B cell (primary cell): ENCODE measurements at regions not wholly inside any gene's neighbourhood (a gene's known extent, or its start where the extent isn't known, plus 50 kb on each side); places are given as distances from the start of the nearest gene placed in this dataset.

ENCODE experiments used
- ATAC-seq: fragments of 200-7000 bp; cut with Tn5 transposase; one replicate; pipeline ENCODE4 v1.10.0; 2021; ENCODE audit warnings: low read depth, mild to moderate bottlenecking, moderate number of reproducible peaks, moderate library complexity
- CTCF ChIA-PET: fragments of 350-600 bp; sonication (Branson Sonifier 250); formaldehyde crosslinking; loops from one replicate; lab custom pipeline; 2021; ENCODE audit warnings: antibody characterized with exemption, inconsistent platforms; lab: Charles Lee
- POLR2A ChIA-PET: fragments of 350-600 bp; sonication (Branson Sonifier 250); formaldehyde crosslinking; loops from one replicate; lab custom pipeline; 2021; ENCODE audit warnings: antibody characterized with exemption; lab: Charles Lee
- DNase-seq: peaks from one replicate; pipeline ENCODE4 v3.0.0; 2013
- H2AFZ ChIP-seq: 2 replicates; pipeline ENCODE4 v1.6.1; 2012; ENCODE audit warnings: mild to moderate bottlenecking, low read depth, low read length; ENCODE audit not compliant: insufficient read depth, poor library complexity, severe bottlenecking
- H3K27ac ChIP-seq, 2 donors: 1 replicate in 1 of 2; 2 replicates in 1 of 2; pipeline ENCODE4 v1.5.1; 2012 to 2013; ENCODE audit warnings: low read length in 2 of 2, mild to moderate bottlenecking in 2 of 2, moderate library complexity in 1 of 2
- H3K27me3 ChIP-seq, 4 experiments: fragments of 200-600 bp in 1 of 4; sonication (generic) in 1 of 4; replicated peaks in 1 of 4; 1 replicate in 2 of 4; 2 replicates in 2 of 4; pipeline versions ENCODE4 v1.6.1 to v1.7.0; 2013 to 2016; ENCODE audit warnings: low read length in 3 of 4, mild to moderate bottlenecking in 2 of 4, mixed read lengths in 1 of 4, moderate library complexity in 1 of 4; ENCODE audit not compliant: insufficient read depth in 4 of 4, control insufficient read depth in 3 of 4; ENCODE audit errors: control extremely low read depth in 1 of 4
- H3K36me3 ChIP-seq, 2 experiments: replicated peaks in 1 of 2; 1 replicate in 1 of 2; 2 replicates in 1 of 2; pipeline versions ENCODE4 v1.6.1 to v1.7.1; 2013; ENCODE audit warnings: low read length in 1 of 2; ENCODE audit not compliant: insufficient read depth in 2 of 2, control insufficient read depth in 1 of 2; ENCODE audit errors: control extremely low read depth in 1 of 2, extremely low read depth in 1 of 2
- H3K4me1 ChIP-seq, 2 donors: fragments of 200-600 bp in 1 of 2; sonication (generic) in 1 of 2; 1 replicate in 1 of 2; 2 replicates in 1 of 2; pipeline versions ENCODE4 v1.5.1 to v1.6.1; 2013 to 2017; ENCODE audit warnings: low read length in 2 of 2; ENCODE audit not compliant: control insufficient read depth in 2 of 2, insufficient read depth in 2 of 2
- H3K4me2 ChIP-seq: replicated peaks from 2 replicates; pipeline ENCODE3; 2012; ENCODE audit warnings: mild to moderate bottlenecking, low read depth, low read length; ENCODE audit not compliant: poor library complexity, severe bottlenecking
- H3K4me3 ChIP-seq, 5 experiments: fragments of 200-600 bp in 1 of 5; sonication (generic) in 1 of 5; 1 replicate in 3 of 5; 2 replicates in 2 of 5; pipeline versions ENCODE4 v1.5.1 to v1.7.0; 2011 to 2016; ENCODE audit warnings: low read length in 4 of 5, mild to moderate bottlenecking in 4 of 5, low read depth in 2 of 5, control low read depth in 1 of 5, moderate library complexity in 1 of 5; ENCODE audit not compliant: insufficient read depth in 1 of 5; ENCODE audit errors: control extremely low read depth in 1 of 5, extremely low read depth in 1 of 5
- H3K79me2 ChIP-seq: fragments of 200-600 bp; sonication (generic); one replicate; pipeline ENCODE4 v1.6.0; 2016; ENCODE audit warnings: low read length; ENCODE audit not compliant: control insufficient read depth, insufficient read depth
- H3K9ac ChIP-seq: fragments of 200-600 bp; sonication (generic); 2 replicates; pipeline ENCODE4 v1.6.1; 2017; ENCODE audit warnings: mild to moderate bottlenecking, low read length, moderate library complexity
- H3K9me3 ChIP-seq, 3 donors: one replicate each; pipeline versions ENCODE4 v1.6.1 to v1.7.1; 2013; ENCODE audit warnings: low read length in 2 of 3; ENCODE audit not compliant: control insufficient read depth in 2 of 3, insufficient read depth in 1 of 3; ENCODE audit errors: control extremely low read depth in 1 of 3
- H4K20me1 ChIP-seq: 2 replicates; pipeline ENCODE4 v1.6.0; 2012; ENCODE audit warnings: mild to moderate bottlenecking, low read length; ENCODE audit not compliant: insufficient read depth, control insufficient read depth, poor library complexity, severe bottlenecking
- H3K27ac Mint-ChIP-seq: one replicate; pipeline ENCODE4 v1.8.0; 2021; ENCODE audit warnings: mixed read lengths
- H3K27me3 Mint-ChIP-seq: one replicate; pipeline ENCODE4 v1.8.0; 2021; ENCODE audit warnings: mixed read lengths
- H3K4me1 Mint-ChIP-seq: one replicate; pipeline ENCODE4 v1.8.0; 2021; ENCODE audit warnings: mixed read lengths
- H3K4me3 Mint-ChIP-seq: one replicate; pipeline ENCODE4 v1.8.0; 2021; ENCODE audit warnings: mixed read lengths
- H3K9me3 Mint-ChIP-seq: one replicate; pipeline ENCODE4 v1.8.0; 2022; ENCODE audit warnings: mixed read lengths; ENCODE audit not compliant: insufficient read depth
- EZH2 ChIP-seq: IDR thresholded peaks from 2 replicates; pipeline ENCODE4 v1.6.1; 2012; ENCODE audit warnings: borderline replicate concordance, low read depth, mild to moderate bottlenecking, moderate library complexity, low read length; ENCODE audit not compliant: insufficient read depth, poor library complexity, severe bottlenecking
- WGBS: methylation state at CpG from one replicate; pipeline ENCODE4 v1.1.5; 2013; ENCODE audit warnings: missing lambda C conversion rate; ENCODE audit not compliant: insufficient coverage; 5-methylcytosine and 5-hydroxymethylcytosine counted together
- intact Hi-C: fragments of 100-400 bp; cut with micrococcal nuclease; formaldehyde crosslinking; loops from one replicate; pipeline ENCODE4 v1.10.0; 2022
- TF ChIP-seq, protein P1 (sequence below): fragments of 200-600 bp; IDR thresholded peaks from one replicate; pipeline ENCODE4 v1.8.0; 2022; ENCODE audit warnings: antibody characterized with exemption, mild to moderate bottlenecking

DNA sequence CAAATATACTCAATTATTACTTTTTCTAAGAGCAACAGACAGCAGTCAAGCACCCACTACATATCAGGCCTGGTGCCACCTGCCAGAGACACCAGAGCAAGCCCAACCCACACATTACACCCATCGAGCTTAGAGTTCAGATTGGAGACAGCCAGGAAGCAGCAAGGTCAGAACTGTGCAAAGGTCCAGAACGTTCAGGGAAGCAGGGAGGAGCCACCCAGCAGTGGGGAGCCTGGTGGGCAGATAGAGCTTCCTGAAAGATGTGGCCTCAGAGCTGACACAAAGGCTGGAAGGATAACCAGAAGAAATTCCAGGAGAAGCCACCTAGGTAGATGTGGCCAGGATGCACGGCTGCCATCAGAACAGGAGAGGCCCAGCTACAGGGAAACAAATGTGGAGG is 440.5 kb upstream of the ID2 start:
- no peaks in the 10 kb centered on the region for H3K79me2 ChIP-seq
- Mint-ChIP-seq H3K27me3 (peaks cover 41% of the 10 kb centered on the region), H3K4me1 (no peaks in the 10 kb centered on the region), H3K9me3 (peaks cover 9% of the 10 kb centered on the region), H3K4me3 (no peak overlapping the region), H3K27ac (no peak overlapping the region)
- H3K9me3 ChIP-seq, result peaks cover 0 to 25% (median 21%) of the 10 kb centered on the region in 3 donors
- no peak overlapping the region for H3K4me2 ChIP-seq
- H4K20me1 ChIP-seq, result no peaks in the 10 kb centered on the region
- H2AFZ ChIP-seq, result no peak overlapping the region
- H3K36me3 ChIP-seq, result no peaks in the 10 kb centered on the region
- ATAC-seq, result no peak
- WGBS, result 40% methylated on average over 3 of the region's 3 CpGs
- ChIA-PET CTCF (interaction anchor here (1.5 kb wide), 1 partner anchor 10 kb away, joined by 4 read pairs; no protein-coding TSS in a partner anchor), POLR2A (no interaction called here)
- no peak overlapping the region for H3K4me3 ChIP-seq
- H3K9ac ChIP-seq, result no peak overlapping the region
- intact Hi-C loops, result no loop called here
- peaks cover 0 to 5% of the 10 kb centered on the region in 2 donors for H3K4me1 ChIP-seq
- DNase-seq, result no peak
- H3K27ac ChIP-seq, result no peak overlapping the region
- peaks cover 0 to 33% (median 13%) of the 10 kb centered on the region in 4 experiments for H3K27me3 ChIP-seq
- no peak for TF ChIP-seq EZH2
- TF ChIP-seq, protein P1, sequence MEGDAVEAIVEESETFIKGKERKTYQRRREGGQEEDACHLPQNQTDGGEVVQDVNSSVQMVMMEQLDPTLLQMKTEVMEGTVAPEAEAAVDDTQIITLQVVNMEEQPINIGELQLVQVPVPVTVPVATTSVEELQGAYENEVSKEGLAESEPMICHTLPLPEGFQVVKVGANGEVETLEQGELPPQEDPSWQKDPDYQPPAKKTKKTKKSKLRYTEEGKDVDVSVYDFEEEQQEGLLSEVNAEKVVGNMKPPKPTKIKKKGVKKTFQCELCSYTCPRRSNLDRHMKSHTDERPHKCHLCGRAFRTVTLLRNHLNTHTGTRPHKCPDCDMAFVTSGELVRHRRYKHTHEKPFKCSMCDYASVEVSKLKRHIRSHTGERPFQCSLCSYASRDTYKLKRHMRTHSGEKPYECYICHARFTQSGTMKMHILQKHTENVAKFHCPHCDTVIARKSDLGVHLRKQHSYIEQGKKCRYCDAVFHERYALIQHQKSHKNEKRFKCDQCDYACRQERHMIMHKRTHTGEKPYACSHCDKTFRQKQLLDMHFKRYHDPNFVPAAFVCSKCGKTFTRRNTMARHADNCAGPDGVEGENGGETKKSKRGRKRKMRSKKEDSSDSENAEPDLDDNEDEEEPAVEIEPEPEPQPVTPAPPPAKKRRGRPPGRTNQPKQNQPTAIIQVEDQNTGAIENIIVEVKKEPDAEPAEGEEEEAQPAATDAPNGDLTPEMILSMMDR, result no peak

DNA sequence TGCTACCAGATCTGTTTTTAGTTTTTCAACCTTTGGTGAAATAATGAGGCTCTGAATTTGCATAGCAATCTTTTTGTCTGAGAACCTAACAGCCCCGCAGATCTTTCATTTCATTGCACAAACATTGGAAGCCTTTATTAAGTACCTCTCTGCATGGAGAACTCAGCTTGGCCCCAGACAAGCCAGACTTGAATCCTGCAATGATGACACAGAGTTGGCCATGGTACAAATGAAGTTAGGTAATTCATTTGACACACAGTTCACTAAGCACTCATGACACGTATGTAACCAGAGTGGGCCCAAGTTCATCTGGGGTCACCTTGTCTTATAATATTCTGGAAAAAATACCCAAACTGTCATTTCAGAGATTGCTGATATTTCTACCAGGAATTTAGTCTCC is 439.1 kb upstream of the ID2 start:
- TF ChIP-seq, protein P1, result no peak
- no peak for TF ChIP-seq EZH2
- Histone ChIP-seq H3K4me2 (no peak overlapping the region), H3K79me2 (no peaks in the 10 kb centered on the region), H3K27ac (no peak overlapping the region), H3K4me3 (no peak overlapping the region), H3K9me3 (peaks cover 2 to 32% (median 25%) of the 10 kb centered on the region in 3 donors), H2AFZ (no peak overlapping the region), H3K27me3 (peaks cover 0 to 27% (median 7%) of the 10 kb centered on the region in 4 experiments), H3K4me1 (peaks cover 0 to 5% of the 10 kb centered on the region in 2 donors), H3K36me3 (no peaks in the 10 kb centered on the region), H3K9ac (no peak overlapping the region), H4K20me1 (no peaks in the 10 kb centered on the region)
- H3K4me3 Mint-ChIP-seq, result no peak overlapping the region
- no peaks in the 10 kb centered on the region for H3K4me1 Mint-ChIP-seq
- intact Hi-C loops, result no loop called here
- no CpG with 5 or more reads among the region's 2 CpGs for WGBS
- H3K9me3 Mint-ChIP-seq, result peaks cover 9% of the 10 kb centered on the region
- POLR2A ChIA-PET, result no interaction called here
- H3K27ac Mint-ChIP-seq, result no peak overlapping the region
- CTCF ChIA-PET, result no interaction called here
- no peak for DNase-seq
- no peak for ATAC-seq
- peaks cover 35% of the 10 kb centered on the region for H3K27me3 Mint-ChIP-seq
